HG02642 (cell line): ENCODE measurements at regions not wholly inside any gene's neighbourhood (a gene's known extent, or its start where the extent isn't known, plus 50 kb on each side); places are given as distances from the start of the nearest gene placed in this dataset.

Experiments
- ATAC-seq: cut with Tn5 transposase; IDR thresholded peaks from one replicate; pipeline ENCODE4 v1.9.1; 2021; ENCODE audit warnings: mild to moderate bottlenecking; ENCODE audit not compliant: unreplicated experiment, poor library complexity

DNA sequence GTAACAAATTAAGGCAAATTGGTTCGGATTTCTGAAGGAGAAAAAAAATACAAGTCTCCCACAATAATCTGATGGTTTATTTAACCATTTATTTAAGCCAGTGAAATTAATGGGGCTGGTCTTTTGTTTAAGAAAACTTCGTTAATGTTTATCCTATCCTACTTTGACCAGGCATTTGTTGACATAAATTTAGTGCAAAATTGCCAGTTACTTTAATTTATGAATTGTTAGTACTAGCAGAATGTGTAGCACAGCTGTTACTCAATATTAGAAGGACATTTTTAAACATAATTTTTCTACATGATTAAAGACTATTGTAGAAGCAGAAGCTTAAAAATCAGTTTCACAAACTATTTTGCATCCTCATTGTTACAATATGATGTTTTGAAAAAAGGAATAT, 687.6 kb upstream of the PTBP2 start:
- no peak for ATAC-seq

DNA sequence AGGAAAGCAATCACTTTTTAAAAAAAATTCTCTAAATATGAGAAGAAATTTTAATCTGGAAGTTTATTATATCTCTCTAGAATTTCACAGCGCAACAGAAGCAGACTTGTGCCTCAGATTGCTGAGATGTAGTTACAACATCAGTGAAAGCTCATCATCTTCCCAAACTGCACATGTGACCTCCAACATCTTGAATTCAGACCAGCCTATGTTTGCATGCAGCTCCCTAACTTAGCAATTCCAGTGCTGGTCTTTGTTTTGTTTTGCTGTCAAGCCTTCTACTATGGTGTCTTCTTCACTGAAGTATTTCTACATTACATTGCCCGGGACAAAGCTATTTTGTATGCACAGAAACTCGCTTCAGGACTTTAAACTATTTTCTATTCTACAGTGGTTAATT, 684.8 kb upstream of the PTBP2 start:
- no peak for ATAC-seq

DNA sequence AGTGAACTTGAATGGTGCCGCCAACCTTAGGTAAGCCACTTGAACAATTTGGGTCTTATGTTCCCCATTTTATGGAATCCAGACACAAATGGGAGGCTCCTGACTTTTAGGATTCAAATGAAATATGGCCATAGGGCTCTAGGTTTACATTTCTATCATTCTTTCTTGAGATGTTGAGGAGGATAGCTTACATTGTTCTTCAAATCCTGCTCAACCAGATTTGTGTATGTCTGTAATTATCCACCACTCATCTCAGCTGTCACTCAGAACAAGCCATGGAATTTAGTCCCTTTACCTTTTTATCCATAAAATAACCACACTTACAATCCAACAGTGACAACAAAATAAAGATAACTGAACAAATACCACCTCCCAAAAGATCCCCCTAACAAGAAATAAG, 682.9 kb upstream of the PTBP2 start:
- ATAC-seq: no peak

DNA sequence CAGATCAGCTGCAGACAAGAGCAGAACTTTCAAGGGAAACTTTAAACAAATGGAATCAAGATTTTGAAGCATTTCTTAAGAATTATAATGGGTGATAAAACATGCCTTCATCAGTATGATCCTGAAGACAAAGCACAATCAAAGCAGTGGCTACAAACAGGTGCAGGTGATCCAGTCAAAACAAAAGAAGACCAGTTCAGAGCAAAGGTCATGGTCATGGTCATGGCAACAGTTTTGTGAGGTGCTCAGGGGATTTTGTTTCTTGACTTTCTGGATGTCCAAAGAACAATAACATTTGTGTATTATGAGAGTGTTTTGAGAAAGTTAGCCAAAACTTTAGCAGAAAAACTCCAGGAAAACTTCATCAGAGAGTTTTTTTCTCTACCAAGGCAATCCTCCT, 681.7 kb upstream of the PTBP2 start:
- ATAC-seq: no peak

DNA sequence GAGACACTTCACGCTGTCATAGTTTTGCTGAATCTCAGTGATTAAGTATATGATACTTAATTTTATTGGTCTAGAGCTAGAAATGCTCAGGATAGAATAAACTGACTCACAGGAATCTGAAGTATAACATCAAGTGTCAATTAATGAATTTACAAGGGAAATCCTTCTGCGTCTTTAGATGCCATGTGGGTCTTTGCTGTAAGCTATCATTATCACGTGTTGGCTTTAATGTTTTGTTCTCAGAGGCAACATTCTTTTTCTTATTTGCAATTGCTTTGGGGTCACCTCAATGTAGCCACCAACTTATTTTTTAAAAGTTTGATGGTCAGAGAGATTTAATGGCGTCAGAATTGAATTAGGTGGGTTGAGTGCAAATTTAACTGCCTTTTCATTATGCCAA, 680.1 kb upstream of the PTBP2 start:
- no peak for ATAC-seq

DNA sequence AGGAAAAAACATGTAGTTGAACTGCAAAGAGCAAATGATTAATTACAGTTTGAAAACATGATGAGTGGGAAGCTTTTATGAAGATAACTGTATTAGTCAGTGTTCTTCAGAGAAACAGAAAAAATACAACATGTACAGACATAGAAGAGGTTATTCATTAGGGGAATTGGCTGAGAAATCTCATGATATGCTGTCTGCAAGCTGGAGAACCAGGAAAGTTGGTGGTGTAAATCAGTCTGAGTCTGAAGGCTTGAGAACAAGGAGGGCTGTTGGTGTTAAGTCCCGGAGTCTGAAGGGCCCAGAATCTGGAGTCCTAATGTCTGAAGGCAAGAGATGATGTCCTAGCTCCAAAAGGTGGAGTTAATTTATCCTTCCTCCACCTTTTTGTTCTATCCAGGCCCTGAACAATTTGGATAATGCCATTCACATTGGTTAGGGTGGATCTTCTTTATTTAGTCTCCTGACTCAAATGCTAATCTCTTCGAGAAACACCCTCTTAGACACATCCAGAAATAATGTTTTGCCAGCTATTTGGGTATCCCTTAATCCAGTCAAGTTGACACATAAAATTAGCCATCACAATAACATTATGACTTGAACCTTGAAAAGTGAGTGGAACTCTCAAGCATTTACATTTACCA, 672.9 kb upstream of the PTBP2 start:
- no peak for ATAC-seq

DNA sequence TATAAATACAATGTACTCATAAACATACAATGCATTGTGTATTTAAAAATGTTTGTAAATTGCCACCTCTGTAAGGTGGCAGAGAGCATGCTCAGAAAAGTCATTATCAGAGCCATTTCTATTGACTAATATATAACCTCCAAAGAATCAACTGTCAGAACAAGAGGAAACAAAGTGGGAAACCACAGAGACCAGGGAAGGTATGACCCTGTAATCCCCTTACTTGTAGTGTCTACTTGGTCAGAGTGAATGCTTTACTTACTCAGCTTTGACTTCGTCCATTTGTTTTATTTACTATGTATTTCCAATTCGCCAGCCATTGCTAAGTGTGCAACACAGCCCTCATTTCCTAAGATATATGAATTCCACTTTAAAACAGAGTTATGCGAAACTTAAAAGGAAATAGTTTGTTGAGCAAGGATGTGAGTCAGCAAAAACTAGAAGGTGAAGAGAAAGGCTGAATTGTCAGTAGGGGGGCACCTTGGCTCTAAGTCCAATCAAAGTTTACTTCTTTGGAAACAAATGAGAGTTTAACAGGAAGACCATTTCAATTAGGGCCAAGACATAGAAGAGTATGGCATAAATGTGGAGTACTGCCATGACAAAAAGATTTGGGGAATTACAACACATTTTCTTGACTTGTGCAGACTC, 671.7 kb upstream of the PTBP2 start:
- ATAC-seq: no peak

DNA sequence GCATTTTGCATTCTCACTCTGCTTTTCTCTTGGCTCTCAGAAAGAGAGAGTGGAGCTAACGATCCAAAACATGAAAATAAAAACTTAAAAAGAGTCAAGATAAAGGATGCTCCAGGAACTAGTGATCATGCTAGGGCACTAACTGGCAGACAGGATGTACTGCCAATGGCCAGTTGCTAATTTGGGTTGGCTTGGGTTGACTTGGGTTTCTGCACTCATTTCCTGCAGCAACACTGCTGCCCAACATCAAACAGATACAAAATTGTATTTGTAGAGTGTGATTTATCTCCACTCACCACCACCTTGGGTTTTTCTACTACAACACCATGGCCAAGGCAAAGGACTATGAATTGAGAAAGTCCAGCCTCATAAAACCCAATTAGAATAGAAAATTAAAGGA, 662.3 kb upstream of the PTBP2 start:
- no peak for ATAC-seq

DNA sequence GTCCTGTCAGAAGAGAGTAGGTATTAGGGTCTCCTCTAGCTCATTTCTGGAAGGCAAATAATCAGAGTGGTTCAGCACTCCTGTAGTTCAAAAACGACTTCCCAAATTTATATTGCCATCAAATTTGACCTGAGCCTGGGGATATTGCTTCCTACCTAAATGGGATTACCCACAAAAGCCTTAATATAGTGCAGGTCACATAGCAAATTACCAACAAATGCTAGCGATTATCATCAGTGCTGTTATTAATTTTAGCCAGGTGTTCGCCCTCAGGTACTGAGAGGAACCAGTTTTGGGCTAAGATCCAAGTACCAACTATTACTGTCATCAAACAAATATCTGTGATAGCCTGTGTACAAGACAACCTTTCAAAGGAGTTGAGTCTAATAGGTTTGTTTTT, 661.8 kb upstream of the PTBP2 start:
- ATAC-seq: no peak

DNA sequence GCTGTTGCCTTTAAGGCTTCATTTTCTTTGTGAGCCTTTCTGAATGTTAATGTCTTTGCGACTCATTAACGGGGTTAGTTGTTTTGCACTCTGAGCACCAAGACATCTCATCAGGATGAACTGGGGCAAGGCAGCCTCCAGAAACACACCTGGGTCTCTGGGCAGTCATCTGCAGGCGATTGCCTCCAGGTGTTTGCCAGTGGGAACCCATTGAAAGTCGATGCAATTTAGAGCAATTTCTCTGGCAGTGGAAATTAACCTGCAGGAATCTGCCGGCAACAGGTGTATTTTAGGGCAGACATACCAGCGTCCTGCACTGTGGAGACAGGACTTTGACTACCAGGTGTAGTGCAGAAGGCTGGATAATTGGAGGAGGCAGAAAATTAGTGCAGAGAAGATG, 661.0 kb upstream of the PTBP2 start:
- no peak for ATAC-seq

DNA sequence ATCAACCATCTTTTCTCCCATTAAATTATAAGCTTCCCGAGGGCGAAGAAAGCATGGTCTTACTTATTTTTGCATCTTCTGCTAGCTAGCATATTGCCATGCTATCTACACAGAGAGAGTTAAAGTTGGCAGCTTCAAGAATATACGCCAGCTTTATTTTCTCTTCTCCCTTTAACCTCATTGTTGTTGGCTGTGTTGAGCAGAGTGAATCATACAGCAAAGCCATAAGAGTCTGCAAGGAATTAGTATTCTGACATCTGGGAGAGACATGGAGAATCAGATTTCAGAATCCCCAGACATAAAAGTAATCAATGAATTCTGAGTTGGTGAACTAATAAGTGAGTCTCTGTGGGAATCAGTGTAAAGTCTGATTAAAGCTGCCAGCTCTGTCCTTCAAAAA, 649.6 kb upstream of the PTBP2 start:
- ATAC-seq: no peak

DNA sequence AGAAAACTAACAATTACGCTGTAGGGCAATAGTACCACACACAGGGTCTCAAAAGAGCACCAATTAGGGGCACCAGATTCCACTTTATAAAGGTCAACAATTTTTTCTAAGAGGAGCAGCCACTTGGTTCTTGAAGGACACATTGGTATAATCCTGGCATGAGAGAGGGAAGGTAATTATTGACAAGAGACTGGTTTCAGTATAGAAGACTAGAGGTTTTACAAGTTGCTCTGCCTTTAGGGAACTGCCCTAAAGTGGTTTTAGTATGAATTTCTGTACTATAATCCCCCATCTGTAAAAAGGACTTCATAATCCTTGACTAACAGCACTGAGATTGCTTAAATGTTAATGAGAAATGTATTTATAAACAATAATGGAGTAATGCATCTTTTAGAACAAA, 648.5 kb upstream of the PTBP2 start:
- ATAC-seq: peak; percentile 54

DNA sequence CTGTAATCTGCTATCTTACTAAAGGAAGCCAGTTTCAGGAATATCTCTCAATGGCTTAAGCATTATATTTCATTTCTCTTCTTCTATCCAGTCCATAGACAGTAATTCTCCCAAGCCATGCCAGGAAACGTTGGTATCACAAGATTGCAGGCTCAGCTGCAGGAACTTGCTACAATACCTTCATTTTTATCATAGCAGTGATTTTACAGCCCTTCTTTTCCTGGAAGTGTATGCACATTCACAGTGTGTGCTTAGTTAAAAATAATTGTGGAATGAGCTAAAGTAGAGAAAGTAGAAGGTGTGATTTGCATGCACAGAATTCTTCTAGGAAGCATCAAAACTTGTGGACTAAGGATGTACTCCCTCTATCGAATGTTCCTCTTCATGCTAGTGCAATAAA, 647.2 kb upstream of the PTBP2 start:
- ATAC-seq: no peak

DNA sequence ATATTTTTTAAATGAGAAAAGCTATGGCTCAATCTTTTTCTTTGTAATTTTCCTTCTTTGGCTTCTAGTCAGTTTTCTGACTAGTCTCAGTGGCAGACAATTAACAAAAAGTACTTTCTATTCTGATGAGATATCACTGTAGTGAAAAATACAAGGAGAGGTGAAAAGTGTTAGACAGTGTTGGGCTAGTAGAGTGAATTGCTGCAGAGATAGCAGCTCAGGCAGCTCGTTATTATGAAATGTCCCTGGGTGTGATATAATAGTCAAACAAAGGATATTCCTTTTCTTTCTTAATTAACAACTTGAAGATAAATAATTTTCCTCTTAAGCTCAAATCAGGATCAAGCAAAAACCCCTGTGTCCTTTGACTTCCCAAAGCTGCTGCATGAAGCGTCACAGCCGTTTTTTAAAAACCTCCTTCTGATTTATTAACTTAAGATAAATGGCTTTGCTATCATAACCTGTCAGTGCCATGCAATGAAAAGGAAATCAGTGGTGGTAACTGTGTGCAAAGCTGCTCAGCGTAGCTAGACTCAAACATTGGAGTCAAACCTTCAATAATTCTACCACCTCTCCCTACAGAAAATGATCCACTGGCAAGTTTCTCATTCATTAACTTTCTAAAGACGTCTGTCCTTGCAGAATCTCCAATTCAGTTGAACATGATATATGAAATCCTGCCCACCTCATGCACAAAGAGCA, 646.6 kb upstream of the PTBP2 start:
- no peak for ATAC-seq

DNA sequence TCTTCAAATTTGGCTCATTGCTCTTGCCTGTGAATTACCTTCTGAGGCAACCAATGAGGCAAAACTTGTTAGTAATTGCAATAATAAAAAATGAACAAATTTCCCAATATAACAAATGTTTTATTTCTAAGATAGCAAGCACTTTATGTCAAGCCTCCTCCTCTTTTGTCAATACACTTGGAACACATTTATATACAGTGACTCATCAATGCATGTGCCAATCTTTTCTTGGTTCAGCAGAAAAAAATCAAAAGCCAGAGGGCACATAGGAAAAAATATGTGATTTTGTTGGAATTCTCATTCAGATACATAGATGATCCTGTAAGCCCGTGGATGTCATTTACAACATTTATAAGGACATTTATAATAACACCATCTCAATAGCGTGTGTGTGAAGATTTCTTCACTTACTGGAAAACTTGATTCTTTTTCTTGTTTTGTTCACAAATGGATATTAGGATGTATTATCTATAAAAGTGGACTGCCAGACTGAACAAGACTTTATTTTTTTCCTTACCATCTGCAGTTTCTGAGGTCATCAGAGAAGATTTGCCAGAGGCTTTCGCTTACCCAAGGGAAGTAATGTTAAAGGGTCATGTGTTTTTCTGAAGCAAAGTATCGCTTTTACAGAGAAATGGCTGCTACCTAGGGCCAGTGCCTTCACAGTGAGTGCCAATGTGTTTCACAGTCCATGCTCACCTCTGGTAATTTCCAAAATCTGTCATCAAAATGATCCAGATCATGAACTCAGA, 645.7 kb upstream of the PTBP2 start:
- ATAC-seq: no peak

DNA sequence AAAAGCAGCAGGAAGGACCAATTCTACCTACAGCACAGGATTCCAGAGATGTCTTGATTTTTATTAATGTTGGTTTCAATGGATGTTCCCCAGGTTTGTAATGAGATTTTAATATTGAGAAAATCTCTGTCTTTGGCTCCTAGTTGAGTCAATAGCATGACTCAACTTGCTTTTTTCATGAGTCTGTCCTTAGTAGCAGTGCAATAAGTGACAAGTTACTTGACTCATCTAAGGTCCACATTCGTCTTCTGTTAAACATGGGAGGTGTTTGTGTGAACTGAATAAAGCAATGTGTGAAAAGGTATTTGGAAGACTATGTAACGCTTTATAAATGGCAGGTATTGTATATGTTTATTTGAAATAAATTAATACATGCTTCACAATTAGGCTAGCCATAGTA, 645.0 kb upstream of the PTBP2 start:
- no peak for ATAC-seq

DNA sequence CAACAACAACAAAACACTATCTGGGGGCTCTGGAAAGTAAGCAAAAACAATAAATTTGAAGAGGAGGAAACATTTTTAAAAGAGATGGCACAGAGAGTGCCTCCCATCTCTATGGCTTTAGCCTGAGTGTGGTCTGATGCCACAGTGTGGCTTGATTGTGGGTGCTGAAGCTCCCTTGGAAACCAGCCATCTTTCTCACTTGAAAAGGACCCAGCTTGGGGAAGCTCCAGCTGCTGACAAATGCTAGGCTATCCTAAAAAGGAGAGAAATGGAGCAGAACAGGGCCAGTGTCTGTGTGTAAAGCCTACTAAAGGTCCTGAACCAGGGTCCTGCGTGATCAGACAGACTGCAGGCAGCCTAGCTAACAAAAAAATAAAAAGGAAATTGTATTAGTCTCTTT, 642.0 kb upstream of the PTBP2 start:
- no peak for ATAC-seq

DNA sequence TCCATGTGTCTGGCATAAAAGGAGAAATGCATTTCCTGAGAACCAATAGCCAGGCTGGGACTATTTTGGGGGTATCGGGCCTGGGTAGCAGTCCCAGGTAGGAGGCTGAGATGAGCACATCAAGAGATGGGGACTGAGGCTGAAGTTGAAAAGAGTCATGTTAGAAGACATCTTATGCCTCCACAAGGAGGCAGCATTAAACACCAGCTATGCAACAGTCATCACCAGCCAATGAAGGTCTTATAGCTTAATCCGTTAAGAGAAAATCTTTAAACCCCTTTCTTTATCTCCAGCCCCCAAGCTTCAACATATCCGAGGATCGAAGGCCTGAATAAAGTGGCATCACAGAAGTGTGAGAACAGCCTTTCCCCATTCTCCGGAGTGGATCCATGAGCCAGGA, 640.7 kb upstream of the PTBP2 start:
- no peak for ATAC-seq

DNA sequence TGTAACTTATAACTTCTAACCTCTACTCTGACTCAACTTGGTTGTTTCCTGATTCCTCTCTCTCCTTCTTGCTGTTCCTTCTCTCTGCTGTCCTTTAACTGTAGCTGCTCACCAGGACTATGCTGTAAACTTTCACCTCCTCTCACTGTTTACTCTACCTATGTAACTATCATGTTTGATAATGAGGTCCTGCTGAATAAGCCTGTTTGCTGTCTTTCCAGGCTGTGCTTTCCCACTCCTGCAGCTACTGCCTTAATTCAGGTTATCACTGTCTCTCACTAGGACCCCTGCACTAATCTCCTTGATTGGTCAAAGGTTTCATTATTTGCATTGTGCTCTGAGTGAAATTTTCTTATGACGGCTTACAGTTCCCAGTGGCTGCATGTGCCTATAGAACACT, 633.9 kb upstream of the PTBP2 start:
- no peak for ATAC-seq

DNA sequence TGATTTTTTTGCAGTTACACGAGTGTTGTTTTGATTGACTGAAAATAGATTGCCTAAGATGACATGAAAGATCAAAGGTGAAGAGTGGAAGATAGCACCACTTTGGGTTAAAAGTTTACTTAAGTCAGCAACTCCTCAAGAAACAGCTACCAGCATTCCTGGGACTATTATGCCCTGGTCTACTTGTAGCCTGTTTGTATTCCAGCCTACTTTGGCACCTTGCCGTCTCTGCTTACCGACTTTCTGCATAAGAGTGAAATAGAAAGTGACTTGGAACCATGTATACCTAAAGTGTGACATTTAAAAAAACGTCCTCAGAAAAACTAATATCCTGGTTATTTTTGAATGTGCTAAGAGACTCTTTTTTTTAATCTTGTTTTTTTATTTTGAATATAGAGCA, 631.5 kb upstream of the PTBP2 start:
- ATAC-seq: no peak
